ENCODE measurements at regions not wholly inside any gene's neighbourhood (a gene's known extent, or its start where the extent isn't known, plus 50 kb on each side); places are given as distances from the start of the nearest gene placed in this dataset.

DNA sequence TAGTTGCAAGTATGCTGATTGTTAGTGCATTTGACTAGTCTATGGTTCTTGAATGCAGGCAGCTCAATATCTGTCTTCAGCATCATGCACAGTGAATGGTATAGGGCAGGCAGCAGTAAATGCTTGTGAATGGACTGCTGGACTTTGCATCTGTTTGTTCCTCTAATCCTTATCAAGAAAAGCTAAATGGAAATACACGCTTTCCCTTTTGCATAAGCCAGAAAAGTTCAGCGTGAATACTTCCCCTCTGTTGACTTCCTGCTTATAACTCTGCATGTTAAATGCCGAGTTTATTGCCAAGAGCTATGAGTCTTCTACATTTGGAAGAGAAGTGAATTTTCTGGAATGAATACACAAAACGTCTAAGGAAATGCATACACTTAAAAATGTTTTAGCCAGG is 127.9 kb upstream of the CPHXL start:
- H3K27ac ChIP-seq, result no peak overlapping the region
- no peak overlapping the region for H3K4me3 ChIP-seq
- H3K27me3 ChIP-seq, result no peaks in the 10 kb centered on the region
- intact Hi-C loops (cut with DNase I), result no loop called here
- WGBS, 2 donors, result 4 to 12% methylated on average over 4 of the region's 4 CpGs
- no peaks in the 10 kb centered on the region for H3K4me1 ChIP-seq
- TF ChIP-seq EP300 (IDR thresholded peaks at IDR 0.05) (no peak), POLR2A (IDR thresholded peaks at IDR 0.05) (no peak), POLR2AphosphoS5 (IDR thresholded peaks at IDR 0.05) (no peak)
- TF ChIP-seq, protein P1, sequence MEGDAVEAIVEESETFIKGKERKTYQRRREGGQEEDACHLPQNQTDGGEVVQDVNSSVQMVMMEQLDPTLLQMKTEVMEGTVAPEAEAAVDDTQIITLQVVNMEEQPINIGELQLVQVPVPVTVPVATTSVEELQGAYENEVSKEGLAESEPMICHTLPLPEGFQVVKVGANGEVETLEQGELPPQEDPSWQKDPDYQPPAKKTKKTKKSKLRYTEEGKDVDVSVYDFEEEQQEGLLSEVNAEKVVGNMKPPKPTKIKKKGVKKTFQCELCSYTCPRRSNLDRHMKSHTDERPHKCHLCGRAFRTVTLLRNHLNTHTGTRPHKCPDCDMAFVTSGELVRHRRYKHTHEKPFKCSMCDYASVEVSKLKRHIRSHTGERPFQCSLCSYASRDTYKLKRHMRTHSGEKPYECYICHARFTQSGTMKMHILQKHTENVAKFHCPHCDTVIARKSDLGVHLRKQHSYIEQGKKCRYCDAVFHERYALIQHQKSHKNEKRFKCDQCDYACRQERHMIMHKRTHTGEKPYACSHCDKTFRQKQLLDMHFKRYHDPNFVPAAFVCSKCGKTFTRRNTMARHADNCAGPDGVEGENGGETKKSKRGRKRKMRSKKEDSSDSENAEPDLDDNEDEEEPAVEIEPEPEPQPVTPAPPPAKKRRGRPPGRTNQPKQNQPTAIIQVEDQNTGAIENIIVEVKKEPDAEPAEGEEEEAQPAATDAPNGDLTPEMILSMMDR (IDR thresholded peaks at IDR 0.05), result no peak
- H3K36me3 ChIP-seq, result no peaks in the 10 kb centered on the region
- no peaks in the 10 kb centered on the region for H3K9me3 ChIP-seq
- no peak for DNase-seq

DNA sequence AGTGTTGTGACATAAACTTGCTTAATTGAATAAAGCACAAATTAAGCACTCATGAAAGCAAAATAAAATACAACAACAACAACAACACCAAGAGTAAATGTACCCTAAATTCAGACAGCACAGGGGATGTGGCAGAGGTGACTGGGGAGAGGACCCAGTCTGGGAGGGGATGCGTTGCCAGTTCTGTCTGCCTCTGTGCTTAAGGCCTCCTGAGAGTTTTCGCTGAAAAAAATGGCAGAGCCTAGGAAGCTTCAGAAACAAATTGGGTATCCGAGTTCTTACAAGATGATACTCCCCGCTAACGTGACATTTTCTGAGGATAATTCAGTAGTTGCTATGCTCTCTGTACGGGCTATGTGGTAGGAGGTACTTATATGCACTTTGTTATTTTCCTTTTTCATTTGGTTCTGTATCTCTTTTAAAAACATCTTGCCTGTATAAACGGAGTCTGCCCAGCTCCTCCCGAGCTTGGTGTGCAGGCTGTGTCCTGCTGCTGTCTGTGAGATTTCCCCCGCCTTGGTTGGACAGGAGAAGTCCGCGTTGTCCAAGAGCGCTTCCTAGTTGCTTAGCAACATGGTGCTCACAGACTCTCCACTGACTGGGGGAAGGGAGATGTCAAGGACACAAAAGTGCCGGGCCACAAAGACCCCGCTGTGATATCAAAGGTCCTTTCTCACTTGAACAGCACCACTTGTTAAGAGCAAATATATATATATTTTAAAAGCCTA is 134.2 kb upstream of the CPHXL start:
- 31 to 41% methylated on average over 14 of the region's 14 CpGs for WGBS, 2 donors

DNA sequence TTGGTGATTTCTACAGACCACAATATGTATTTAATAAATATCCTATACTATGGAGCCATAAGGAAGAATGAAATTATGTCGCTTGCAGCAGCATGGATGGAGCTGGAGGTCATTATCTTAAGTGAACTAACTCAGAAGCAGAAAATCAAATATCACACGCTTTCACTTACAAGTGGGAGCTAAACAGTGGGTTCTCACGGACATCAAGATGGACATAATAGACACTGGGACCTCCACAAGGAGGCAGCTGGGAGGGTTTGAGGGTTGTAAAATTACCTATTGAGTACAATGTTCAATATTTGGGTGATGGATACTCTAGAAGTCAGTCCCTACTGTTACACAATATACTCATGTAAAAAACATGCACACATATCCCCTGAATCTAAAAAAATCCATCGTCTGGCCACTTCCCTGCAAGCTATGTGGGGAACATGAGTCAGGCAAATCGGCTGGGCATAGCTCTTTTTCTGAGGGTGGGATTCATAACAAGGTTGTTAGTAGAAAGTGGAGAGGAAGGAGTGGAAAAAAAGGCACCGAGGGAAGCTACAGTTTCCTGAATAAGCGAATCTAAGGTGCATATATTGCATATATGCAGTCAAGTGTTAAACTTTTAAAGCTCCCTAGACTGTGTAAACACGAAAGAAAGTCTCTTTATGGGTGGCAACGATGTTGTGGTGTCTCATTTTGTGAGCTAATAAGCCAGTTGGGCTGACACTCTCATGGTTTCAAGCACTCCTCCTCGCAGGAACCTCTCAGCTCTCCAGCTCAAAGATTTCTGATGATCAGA is 135.2 kb upstream of the CPHXL start:
- H3K36me3 ChIP-seq, result no peaks in the 10 kb centered on the region
- intact Hi-C loops (cut with DNase I), result no loop called here
- H3K27me3 ChIP-seq, result no peaks in the 10 kb centered on the region
- no peaks in the 10 kb centered on the region for H3K9me3 ChIP-seq
- 40 to 61% methylated on average over 10 of the region's 10 CpGs for WGBS, 2 donors
- H3K27ac ChIP-seq, result no peak overlapping the region
- no peak overlapping the region for H3K4me3 ChIP-seq
- no peaks in the 10 kb centered on the region for H3K4me1 ChIP-seq
- no peak for TF ChIP-seq EP300 (IDR thresholded peaks at IDR 0.05)
- TF ChIP-seq POLR2AphosphoS5 (IDR thresholded peaks at IDR 0.05), result no peak
- TF ChIP-seq, protein P1 (IDR thresholded peaks at IDR 0.05), result no peak
- no peak for TF ChIP-seq POLR2A (IDR thresholded peaks at IDR 0.05)
- no peak for DNase-seq

More for the DNA sequence above, 134.2 kb upstream of the CPHXL start:
- no peak overlapping the region for H3K27ac ChIP-seq
- H3K36me3 ChIP-seq, result no peaks in the 10 kb centered on the region
- no peak overlapping the region for H3K4me3 ChIP-seq
- TF ChIP-seq EP300 (IDR thresholded peaks at IDR 0.05) (no peak), POLR2A (IDR thresholded peaks at IDR 0.05) (no peak), POLR2AphosphoS5 (IDR thresholded peaks at IDR 0.05) (no peak)
- TF ChIP-seq, protein P1 (IDR thresholded peaks at IDR 0.05), result no peak
- no peaks in the 10 kb centered on the region for H3K4me1 ChIP-seq
- DNase-seq, result no peak
- H3K27me3 ChIP-seq, result no peaks in the 10 kb centered on the region
- intact Hi-C loops (cut with DNase I), result no loop called here
- no peaks in the 10 kb centered on the region for H3K9me3 ChIP-seq

DNA sequence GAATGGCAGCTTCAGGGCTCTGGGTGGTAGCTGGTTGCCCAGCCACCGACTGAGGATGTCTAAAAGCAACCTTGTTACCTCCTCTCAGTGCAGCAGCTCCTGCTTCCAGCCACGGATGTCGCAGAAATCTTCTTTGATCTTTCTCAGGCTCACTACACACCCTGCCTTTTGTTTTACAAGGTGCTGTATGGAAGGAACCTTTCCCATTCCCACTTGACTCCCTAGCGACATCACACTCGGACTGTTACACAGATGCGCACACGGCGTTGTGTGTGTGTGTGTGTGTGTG is 135.8 kb upstream of the CPHXL start:
- TF ChIP-seq, protein P1 (IDR thresholded peaks at IDR 0.05), result no peak
- TF ChIP-seq EP300 (IDR thresholded peaks at IDR 0.05) (no peak), POLR2A (IDR thresholded peaks at IDR 0.05) (no peak), POLR2AphosphoS5 (IDR thresholded peaks at IDR 0.05) (no peak)
- Histone ChIP-seq H3K27ac (no peak overlapping the region), H3K36me3 (no peaks in the 10 kb centered on the region), H3K4me3 (no peak overlapping the region), H3K27me3 (no peaks in the 10 kb centered on the region), H3K4me1 (no peaks in the 10 kb centered on the region), H3K9me3 (no peaks in the 10 kb centered on the region)
- intact Hi-C loops (cut with DNase I), result no loop called here
- WGBS, 2 donors, result 67 to 73% methylated on average over 8 of the region's 8 CpGs
- no peak for DNase-seq

Data from sigmoid colon (tissue), 6 donors.